DMS 273 (cell line): ENCODE measurements at regions not wholly inside any gene's neighbourhood (a gene's known extent, or its start where the extent isn't known, plus 50 kb on each side); places are given as distances from the start of the nearest gene placed in this dataset.
A peak's percentile ranks its signal among the peaks of the same experiment; 100 is the strongest.
"Not testable (repeated sequence)": the region's sequence is repeated elsewhere in the genome, so short reads cannot be mapped to it uniquely, and the experiment has no call there.

Source experiments
- DNase-seq: peaks from one replicate; lab custom pipeline; 2025; ENCODE audit not compliant: unreplicated experiment; lab: John Stamatoyannopoulos, UW

DNA sequence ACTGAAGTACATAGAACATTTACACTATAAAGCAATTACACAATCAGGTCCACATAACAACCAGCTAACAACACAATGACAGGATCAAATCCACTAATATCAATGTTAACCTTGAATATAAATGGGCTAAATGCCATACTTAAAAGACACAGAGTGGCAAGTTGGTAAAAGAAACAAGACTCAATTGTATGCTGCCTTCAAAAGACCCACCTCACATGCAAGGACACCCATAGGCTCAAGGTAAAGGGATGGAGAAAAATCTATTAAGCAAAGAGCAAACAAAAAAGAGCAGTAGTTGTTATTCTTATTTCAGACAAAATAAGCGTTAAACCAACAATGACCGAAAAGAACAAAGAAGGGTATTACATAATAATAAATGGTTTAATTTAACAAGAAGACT lies 183.3 kb downstream of the PYDC2 start:
- no peak for DNase-seq

DNA sequence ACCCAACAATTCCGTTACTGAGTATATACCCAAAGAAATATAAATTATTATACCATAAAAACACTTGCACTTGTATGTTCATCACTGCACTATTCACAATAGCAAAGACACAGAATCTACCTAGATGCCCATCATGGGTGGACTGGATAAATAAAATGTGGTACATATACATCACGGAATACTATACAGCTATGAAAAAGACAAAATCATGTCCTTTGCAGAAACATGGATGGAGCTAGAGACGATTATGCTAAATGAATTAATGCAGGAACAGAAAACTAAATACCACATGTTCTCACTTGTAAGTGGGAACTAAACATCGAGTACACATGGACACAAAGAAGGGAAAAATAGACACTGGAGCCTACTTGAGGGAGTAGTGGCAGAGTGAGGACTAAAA lies 185.3 kb downstream of the PYDC2 start:
- DNase-seq, result no peak

- DNase-seq, result no peak
Observed at GRCh38 chr3:191648787-191649186, 187.8 kb downstream of the PYDC2 start.

- no peak for DNase-seq
Observed at GRCh38 chr3:191649626-191650025, 188.7 kb downstream of the PYDC2 start.

DNA sequence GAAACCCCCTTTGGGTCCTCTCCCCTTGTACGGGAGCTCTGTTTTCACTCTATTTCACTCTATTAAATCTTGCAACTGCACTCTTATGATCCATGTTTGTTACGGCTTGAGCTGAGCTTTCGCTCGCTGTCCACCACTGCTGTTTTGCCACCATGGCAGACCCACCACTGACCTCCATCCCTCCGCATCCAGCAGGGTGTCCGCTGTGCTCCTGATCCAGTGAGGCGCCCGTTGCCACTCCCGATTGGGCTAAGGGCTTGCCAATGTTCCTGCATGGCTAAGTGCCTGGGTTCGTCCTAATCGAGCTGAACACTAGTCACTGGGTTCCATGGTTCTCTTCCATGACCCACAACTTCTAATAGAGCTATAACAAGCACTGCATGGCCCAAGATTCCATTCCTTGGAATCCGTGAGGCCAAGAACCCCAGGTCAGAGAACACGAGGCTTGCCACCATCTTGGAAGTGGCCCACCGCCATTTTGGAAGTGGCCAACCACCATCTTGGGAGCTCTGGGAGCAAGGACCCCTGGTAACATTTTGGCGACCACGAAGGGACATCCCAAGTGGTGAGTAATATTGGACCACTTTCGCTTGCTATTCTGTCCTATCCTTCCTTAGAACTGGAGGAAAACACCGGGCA lies 197.9 kb downstream of the PYDC2 start:
- DNase-seq, result not testable (repeated sequence)

- not testable (repeated sequence) for DNase-seq
Observed at GRCh38 chr3:191662150-191662549, 201.2 kb downstream of the PYDC2 start.

DNA sequence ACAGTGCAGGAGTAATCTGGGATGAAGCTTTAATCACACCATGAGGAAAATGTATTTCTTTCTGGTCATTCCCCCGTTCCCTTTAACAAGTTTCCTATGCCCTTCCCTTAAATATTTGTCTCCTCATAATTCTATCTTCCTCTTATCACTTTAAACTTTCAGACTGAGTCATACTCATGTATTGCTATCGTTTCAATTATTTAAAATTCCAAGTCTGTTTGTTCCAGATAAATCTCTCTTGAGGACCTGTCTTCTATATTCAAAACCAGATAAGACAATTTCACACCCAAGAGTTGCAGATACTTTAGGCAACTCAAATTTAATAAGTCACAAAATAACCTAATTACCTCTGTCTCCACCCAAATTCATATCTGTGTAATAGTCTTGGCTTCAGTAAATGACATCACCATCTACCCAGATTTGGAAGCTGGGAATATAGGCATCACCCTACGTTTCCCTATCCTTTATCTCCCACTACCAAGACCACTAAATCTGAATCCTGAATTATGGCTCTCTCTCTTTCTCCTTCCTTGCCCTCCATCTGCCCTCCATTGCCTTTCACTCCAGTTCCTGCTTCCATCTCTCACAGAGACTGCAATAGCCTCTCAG lies 220.1 kb downstream of the PYDC2 start:
- no peak for DNase-seq

GRCh38 chr3:191682961-191683360 lies 222.0 kb downstream of the PYDC2 start:
- no peak for DNase-seq

GRCh38 chr3:191686626-191687025 lies 225.7 kb downstream of the PYDC2 start:
- no peak for DNase-seq

DNA sequence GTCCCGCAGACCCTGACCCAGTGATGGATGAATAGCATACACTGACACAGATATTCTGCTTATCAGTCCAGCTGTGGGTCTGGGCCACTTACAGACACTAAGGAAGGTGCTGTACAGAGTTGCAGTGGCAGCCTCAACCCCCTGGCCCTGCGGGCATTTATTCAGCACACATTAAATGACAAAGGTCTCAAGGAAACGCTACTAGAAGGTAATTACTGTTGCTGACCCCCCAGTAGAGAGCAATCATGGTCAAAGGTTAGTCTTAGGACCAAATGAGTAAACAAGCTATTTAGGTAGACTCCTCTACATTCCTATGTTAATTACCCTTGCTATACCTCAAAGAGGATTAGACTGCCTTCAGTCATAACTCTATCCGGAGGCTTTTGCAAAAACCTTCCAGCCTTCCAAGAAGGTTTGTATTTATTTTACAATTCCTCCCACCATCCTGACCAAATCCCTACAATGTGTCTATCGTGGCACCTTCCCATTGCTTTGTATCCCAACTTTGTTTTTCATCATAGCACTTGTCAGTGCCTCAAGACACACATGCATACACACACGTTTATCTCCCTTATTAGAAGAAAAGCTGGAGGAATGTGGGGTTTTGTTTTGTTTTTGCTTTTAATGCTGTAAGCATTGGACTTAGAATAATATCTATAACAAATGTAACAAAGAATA lies 227.9 kb downstream of the PYDC2 start:
- DNase-seq, result no peak

DNA sequence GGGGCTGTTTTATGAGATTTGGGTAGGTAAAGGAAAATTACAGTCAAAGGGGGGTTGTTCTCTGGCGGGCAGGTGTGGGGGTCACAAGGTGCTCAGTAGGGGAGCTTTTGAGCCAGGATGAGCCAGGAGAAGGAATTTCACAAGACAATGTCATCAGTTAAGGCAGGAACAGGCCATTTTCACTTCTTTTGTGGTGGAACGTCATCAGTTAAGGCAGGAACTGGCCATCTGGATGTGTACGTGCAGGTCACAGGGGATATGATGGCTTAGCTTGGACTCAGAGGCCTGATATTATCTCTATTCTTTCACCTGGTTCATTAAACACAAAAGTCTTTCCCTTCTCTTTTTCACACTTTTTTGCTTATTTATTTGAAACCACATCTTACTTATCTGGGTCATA lies 230.2 kb downstream of the PYDC2 start:
- DNase-seq, result not testable (repeated sequence)

DNA sequence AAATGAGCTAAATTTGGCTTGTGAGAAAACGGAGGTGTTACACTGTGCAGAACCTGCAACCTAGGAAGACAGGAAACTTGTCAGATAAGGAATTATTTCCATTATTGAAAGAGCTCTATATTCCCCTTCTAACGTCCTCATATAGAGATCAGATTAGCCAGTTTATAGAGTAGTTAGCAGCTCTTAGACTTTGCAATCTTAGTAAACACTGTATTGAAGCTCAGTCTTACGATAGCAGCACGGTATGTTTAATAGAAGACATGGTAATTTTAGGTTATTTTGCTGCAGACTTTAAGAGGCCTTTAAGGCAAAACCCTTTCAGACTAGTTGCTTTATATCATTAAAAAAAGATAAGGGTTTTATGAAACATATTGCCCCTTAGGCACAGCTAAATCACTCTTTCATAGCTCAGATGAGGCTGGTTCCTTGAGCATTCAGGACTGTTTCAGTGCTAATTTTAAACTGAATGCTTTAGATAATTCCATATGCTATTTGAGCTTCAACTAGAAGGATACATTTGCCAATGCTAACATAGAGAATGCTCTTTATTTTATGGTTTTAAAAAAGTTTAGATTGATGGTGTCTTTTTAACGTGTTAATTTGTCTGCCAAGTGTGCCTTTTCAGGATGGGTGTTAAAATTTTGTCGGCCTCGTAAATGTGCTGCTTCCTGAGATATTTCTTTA lies 234.3 kb downstream of the PYDC2 start:
- DNase-seq, result no peak

- no peak for DNase-seq
Observed at GRCh38 chr3:191695815-191696153, 234.8 kb downstream of the PYDC2 start.

- DNase-seq, result no peak
Observed at GRCh38 chr3:191696348-191696747, 235.4 kb downstream of the PYDC2 start.

- DNase-seq, result no peak
Observed at GRCh38 chr3:191699546-191699945, 238.6 kb downstream of the PYDC2 start.

GRCh38 chr3:191702121-191702520 lies 241.2 kb downstream of the PYDC2 start:
- peak; percentile 6 for DNase-seq

DNA sequence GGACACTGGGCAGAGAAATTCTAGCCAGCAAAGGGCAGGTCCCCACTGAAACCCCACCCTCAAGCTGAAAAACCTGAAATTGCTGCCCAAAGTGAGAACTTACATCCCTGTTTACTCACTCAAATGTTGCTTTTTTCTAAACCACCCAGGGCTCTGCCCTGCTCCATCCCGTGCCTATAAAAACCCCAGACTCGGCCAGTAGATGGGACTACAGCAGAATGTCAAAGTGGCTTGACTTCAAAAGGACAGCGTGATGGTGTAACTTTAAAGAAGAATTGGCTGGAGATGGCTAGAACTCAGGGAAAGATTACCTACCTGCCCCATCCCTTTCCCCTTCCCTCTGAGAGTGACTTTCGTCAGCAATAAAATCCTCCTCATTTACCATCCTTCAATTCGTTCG lies 246.9 kb downstream of the PYDC2 start:
- no peak for DNase-seq

DNA sequence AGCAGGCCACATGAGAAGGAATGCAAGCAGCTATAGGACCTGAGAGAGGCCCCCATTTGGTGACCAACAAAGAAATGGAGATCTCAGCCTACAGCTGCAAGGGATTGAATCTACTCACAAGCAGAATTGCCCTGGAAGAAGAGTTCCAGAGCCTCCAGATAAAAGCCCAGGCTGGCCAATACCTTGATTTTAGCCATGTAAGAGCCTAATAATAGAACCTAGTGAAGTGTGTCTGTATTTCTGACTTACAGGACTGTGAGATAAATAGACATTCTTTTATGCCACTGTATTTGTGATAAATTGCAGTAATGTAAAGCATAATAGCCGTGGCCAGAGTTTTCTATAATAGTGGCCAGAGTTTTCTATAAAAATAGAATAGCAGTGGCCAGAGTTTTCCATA lies 254.6 kb downstream of the PYDC2 start:
- DNase-seq, result no peak

GRCh38 chr3:191721390-191721861 lies 260.5 kb downstream of the PYDC2 start:
- DNase-seq, result no peak

DNA sequence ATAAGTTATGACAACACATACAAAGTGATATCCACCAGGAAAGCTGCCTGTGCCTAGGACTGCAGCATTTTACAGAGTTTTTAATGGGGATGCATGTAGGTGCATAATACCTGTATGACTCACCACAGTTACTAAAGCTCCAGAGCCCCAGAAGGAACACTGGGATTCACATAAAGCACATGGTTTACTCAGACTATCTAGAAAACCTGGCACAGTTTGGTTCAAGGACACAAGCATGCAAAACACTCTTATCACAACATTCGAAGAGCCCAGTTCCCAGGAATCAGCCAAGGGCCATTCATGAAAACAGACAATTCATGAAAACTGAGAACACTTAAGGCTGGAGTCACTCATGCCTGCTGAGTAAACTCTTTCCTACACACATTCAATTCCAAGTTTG lies 261.0 kb downstream of the PYDC2 start:
- no peak for DNase-seq

DNA sequence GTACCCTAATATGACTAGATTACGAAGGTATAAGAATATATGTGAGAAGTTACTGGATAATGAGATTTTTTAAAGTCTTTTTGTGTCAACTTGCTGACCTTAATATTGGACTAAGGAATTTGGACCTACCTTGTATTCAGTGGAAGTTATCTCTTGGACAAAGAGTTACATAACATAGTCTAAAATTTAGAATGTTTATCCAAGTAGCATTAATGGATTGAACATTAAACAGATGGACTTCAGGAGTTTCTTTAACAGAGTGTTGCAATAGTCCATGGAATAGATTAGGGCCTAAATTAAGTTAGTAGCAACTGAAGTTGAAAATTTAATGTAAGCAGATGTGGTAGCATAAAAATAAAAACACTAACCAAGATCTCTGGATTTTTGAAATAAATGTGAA lies 266.4 kb downstream of the PYDC2 start:
- DNase-seq, result no peak

GRCh38 chr3:191728186-191728585 lies 267.2 kb downstream of the PYDC2 start:
- no peak for DNase-seq
